ENCODE measurements at regions not wholly inside any gene's neighbourhood (a gene's known extent, or its start where the extent isn't known, plus 50 kb on each side); places are given as distances from the start of the nearest gene placed in this dataset.

GRCh38 chr15:86014016-86014415 is 65.7 kb upstream of the AGBL1 start:
- Histone ChIP-seq H3K18ac (ENCODE audit: low read depth in 1 of 2, low read length in 2 of 2) (no peak overlapping the region), H3K27ac (ENCODE audit: low read length, poor library complexity, severe bottlenecking) (no peak overlapping the region), H3K79me1 (replicated peaks; ENCODE audit: low read length, poor library complexity, severe bottlenecking) (no peaks in the 10 kb centered on the region), H4K8ac (ENCODE audit: low read length) (no peak overlapping the region), H2BK120ac (ENCODE audit: low read depth, low read length) (no peak overlapping the region), H2AK5ac (ENCODE audit: low read length, severe bottlenecking) (no peak overlapping the region), H3K27me3 (ENCODE audit: control insufficient read depth in 1 of 2, insufficient read depth in 1 of 2, low read length in 2 of 2) (no peaks in the 10 kb centered on the region), H3K36me3 (ENCODE audit: control insufficient read depth in 1 of 2, insufficient read depth in 2 of 2, low read depth in 1 of 2, low read length in 2 of 2) (no peaks in the 10 kb centered on the region), H3K4me3 (ENCODE audit: insufficient read depth in 1 of 2, low read depth in 1 of 2, low read length in 2 of 2) (no peak overlapping the region), H3K4ac (ENCODE audit: low read depth in 1 of 2, low read length in 2 of 2) (no peak overlapping the region), H2BK5ac (ENCODE audit: low read depth, low read length, poor library complexity, severe bottlenecking) (no peak overlapping the region), H3K4me2 (ENCODE audit: low read length, poor library complexity, severe bottlenecking) (no peak overlapping the region), H4K91ac (ENCODE audit: low read length) (no peak overlapping the region), H3K9ac (ENCODE audit: low read length) (no peak overlapping the region), H3K4me1 (ENCODE audit: control insufficient read depth, insufficient read depth, low read depth, low read length) (no peaks in the 10 kb centered on the region), H2BK15ac (ENCODE audit: low read depth, poor library complexity, severe bottlenecking) (no peak overlapping the region), H3K9me3 (ENCODE audit: control insufficient read depth, low read length) (no peaks in the 10 kb centered on the region), H3K23ac (ENCODE audit: low read length in 2 of 2) (no peak overlapping the region), H2BK12ac (ENCODE audit: low read length in 2 of 2) (no peak overlapping the region), H3K14ac (ENCODE audit: low read length in 2 of 2) (no peak overlapping the region), H2AFZ (ENCODE audit: low read depth, low read length) (no peak overlapping the region)
- no peak for DNase-seq
- whole genome bisulfite sequencing: 16% methylated on average over 3 of the region's 3 CpGs

- H2BK120ac ChIP-seq (ENCODE audit: low read depth, low read length): no peak overlapping the region
- no peak overlapping the region for H3K9ac ChIP-seq (ENCODE audit: low read length)
- no peak overlapping the region for H3K27ac ChIP-seq (ENCODE audit: low read length, poor library complexity, severe bottlenecking)
- H3K9me3 ChIP-seq (ENCODE audit: control insufficient read depth, low read length): no peaks in the 10 kb centered on the region
- H3K4me1 ChIP-seq (ENCODE audit: control insufficient read depth, insufficient read depth, low read depth, low read length): no peaks in the 10 kb centered on the region
- no peak overlapping the region for H4K8ac ChIP-seq (ENCODE audit: low read length)
- no peak for DNase-seq
- H3K79me1 ChIP-seq (replicated peaks; ENCODE audit: low read length, poor library complexity, severe bottlenecking): no peaks in the 10 kb centered on the region
- no peak overlapping the region for H3K4ac ChIP-seq (ENCODE audit: low read depth in 1 of 2, low read length in 2 of 2)
- H3K14ac ChIP-seq (ENCODE audit: low read length in 2 of 2): no peak overlapping the region
- no peaks in the 10 kb centered on the region for H3K36me3 ChIP-seq (ENCODE audit: control insufficient read depth in 1 of 2, insufficient read depth in 2 of 2, low read depth in 1 of 2, low read length in 2 of 2)
- 64% methylated on average over 3 of the region's 3 CpGs for WGBS
- no peak overlapping the region for H2BK12ac ChIP-seq (ENCODE audit: low read length in 2 of 2)
- no peak overlapping the region for H2BK5ac ChIP-seq (ENCODE audit: low read depth, low read length, poor library complexity, severe bottlenecking)
- no peak overlapping the region for H4K91ac ChIP-seq (ENCODE audit: low read length)
- no peak overlapping the region for H3K23ac ChIP-seq (ENCODE audit: low read length in 2 of 2)
- no peak overlapping the region for H2AK5ac ChIP-seq (ENCODE audit: low read length, severe bottlenecking)
- no peak overlapping the region for H2BK15ac ChIP-seq (ENCODE audit: low read depth, poor library complexity, severe bottlenecking)
- H3K18ac ChIP-seq (ENCODE audit: low read depth in 1 of 2, low read length in 2 of 2): no peak overlapping the region
- no peak overlapping the region for H2AFZ ChIP-seq (ENCODE audit: low read depth, low read length)
- H3K4me2 ChIP-seq (ENCODE audit: low read length, poor library complexity, severe bottlenecking): no peak overlapping the region
- no peaks in the 10 kb centered on the region for H3K27me3 ChIP-seq (ENCODE audit: control insufficient read depth in 1 of 2, insufficient read depth in 1 of 2, low read length in 2 of 2)
- no peak overlapping the region for H3K4me3 ChIP-seq (ENCODE audit: insufficient read depth in 1 of 2, low read depth in 1 of 2, low read length in 2 of 2)
Measured at GRCh38 chr15:86016750-86017149, 62.9 kb upstream of the AGBL1 start.

GRCh38 chr15:86018679-86019078 is 61.0 kb upstream of the AGBL1 start:
- WGBS: 75% methylated on average over 5 of the region's 5 CpGs
- no peaks in the 10 kb centered on the region for H3K4me1 ChIP-seq (ENCODE audit: control insufficient read depth, insufficient read depth, low read depth, low read length)
- H2BK12ac ChIP-seq (ENCODE audit: low read length in 2 of 2): no peak overlapping the region
- H3K23ac ChIP-seq (ENCODE audit: low read length in 2 of 2): no peak overlapping the region
- H3K18ac ChIP-seq (ENCODE audit: low read depth in 1 of 2, low read length in 2 of 2): no peak overlapping the region
- no peak overlapping the region for H3K4me3 ChIP-seq (ENCODE audit: insufficient read depth in 1 of 2, low read depth in 1 of 2, low read length in 2 of 2)
- no peak overlapping the region for H4K91ac ChIP-seq (ENCODE audit: low read length)
- H3K27ac ChIP-seq (ENCODE audit: low read length, poor library complexity, severe bottlenecking): no peak overlapping the region
- no peak overlapping the region for H2BK15ac ChIP-seq (ENCODE audit: low read depth, poor library complexity, severe bottlenecking)
- no peaks in the 10 kb centered on the region for H3K27me3 ChIP-seq (ENCODE audit: control insufficient read depth in 1 of 2, insufficient read depth in 1 of 2, low read length in 2 of 2)
- no peak overlapping the region for H2AK5ac ChIP-seq (ENCODE audit: low read length, severe bottlenecking)
- H3K14ac ChIP-seq (ENCODE audit: low read length in 2 of 2): no peak overlapping the region
- H2BK120ac ChIP-seq (ENCODE audit: low read depth, low read length): no peak overlapping the region
- no peak overlapping the region for H3K9ac ChIP-seq (ENCODE audit: low read length)
- H3K4ac ChIP-seq (ENCODE audit: low read depth in 1 of 2, low read length in 2 of 2): no peak overlapping the region
- no peak for DNase-seq
- no peaks in the 10 kb centered on the region for H3K36me3 ChIP-seq (ENCODE audit: control insufficient read depth in 1 of 2, insufficient read depth in 2 of 2, low read depth in 1 of 2, low read length in 2 of 2)
- H3K9me3 ChIP-seq (ENCODE audit: control insufficient read depth, low read length): no peaks in the 10 kb centered on the region
- no peaks in the 10 kb centered on the region for H3K79me1 ChIP-seq (replicated peaks; ENCODE audit: low read length, poor library complexity, severe bottlenecking)
- no peak overlapping the region for H2AFZ ChIP-seq (ENCODE audit: low read depth, low read length)
- no peak overlapping the region for H4K8ac ChIP-seq (ENCODE audit: low read length)
- no peak overlapping the region for H3K4me2 ChIP-seq (ENCODE audit: low read length, poor library complexity, severe bottlenecking)
- no peak overlapping the region for H2BK5ac ChIP-seq (ENCODE audit: low read depth, low read length, poor library complexity, severe bottlenecking)

GRCh38 chr15:86021281-86022264 is 58.1 kb upstream of the AGBL1 start:
- WGBS: 0% methylated on average over 5 of the region's 5 CpGs

More at GRCh38 chr15:86021281-86022264, 58.1 kb upstream of the AGBL1 start:
- Histone ChIP-seq H4K8ac (ENCODE audit: low read length) (no peak overlapping the region), H4K91ac (ENCODE audit: low read length) (no peak overlapping the region), H3K4me1 (ENCODE audit: control insufficient read depth, insufficient read depth, low read depth, low read length) (no peaks in the 10 kb centered on the region), H3K9me3 (ENCODE audit: control insufficient read depth, low read length) (no peaks in the 10 kb centered on the region), H3K18ac (ENCODE audit: low read depth in 1 of 2, low read length in 2 of 2) (no peak overlapping the region), H3K4me3 (ENCODE audit: insufficient read depth in 1 of 2, low read depth in 1 of 2, low read length in 2 of 2) (no peak overlapping the region), H3K4me2 (ENCODE audit: low read length, poor library complexity, severe bottlenecking) (no peak overlapping the region), H2BK12ac (ENCODE audit: low read length in 2 of 2) (no peak overlapping the region), H2AFZ (ENCODE audit: low read depth, low read length) (no peak overlapping the region), H3K23ac (ENCODE audit: low read length in 2 of 2) (no peak overlapping the region), H2AK5ac (ENCODE audit: low read length, severe bottlenecking) (no peak overlapping the region), H3K14ac (ENCODE audit: low read length in 2 of 2) (no peak overlapping the region), H3K9ac (ENCODE audit: low read length) (no peak overlapping the region), H2BK120ac (ENCODE audit: low read depth, low read length) (no peak overlapping the region), H2BK5ac (ENCODE audit: low read depth, low read length, poor library complexity, severe bottlenecking) (no peak overlapping the region), H3K27ac (ENCODE audit: low read length, poor library complexity, severe bottlenecking) (no peak overlapping the region), H3K36me3 (ENCODE audit: control insufficient read depth in 1 of 2, insufficient read depth in 2 of 2, low read depth in 1 of 2, low read length in 2 of 2) (no peaks in the 10 kb centered on the region), H3K27me3 (ENCODE audit: control insufficient read depth in 1 of 2, insufficient read depth in 1 of 2, low read length in 2 of 2) (no peaks in the 10 kb centered on the region), H2BK15ac (ENCODE audit: low read depth, poor library complexity, severe bottlenecking) (no peak overlapping the region), H3K79me1 (replicated peaks; ENCODE audit: low read length, poor library complexity, severe bottlenecking) (no peaks in the 10 kb centered on the region), H3K4ac (ENCODE audit: low read depth in 1 of 2, low read length in 2 of 2) (no peak overlapping the region)
- peak; percentile 7 for DNase-seq
